ENCODE measurements at regions not wholly inside any gene's neighbourhood (a gene's known extent, or its start where the extent isn't known, plus 50 kb on each side); places are given as distances from the start of the nearest gene placed in this dataset.

DNA sequence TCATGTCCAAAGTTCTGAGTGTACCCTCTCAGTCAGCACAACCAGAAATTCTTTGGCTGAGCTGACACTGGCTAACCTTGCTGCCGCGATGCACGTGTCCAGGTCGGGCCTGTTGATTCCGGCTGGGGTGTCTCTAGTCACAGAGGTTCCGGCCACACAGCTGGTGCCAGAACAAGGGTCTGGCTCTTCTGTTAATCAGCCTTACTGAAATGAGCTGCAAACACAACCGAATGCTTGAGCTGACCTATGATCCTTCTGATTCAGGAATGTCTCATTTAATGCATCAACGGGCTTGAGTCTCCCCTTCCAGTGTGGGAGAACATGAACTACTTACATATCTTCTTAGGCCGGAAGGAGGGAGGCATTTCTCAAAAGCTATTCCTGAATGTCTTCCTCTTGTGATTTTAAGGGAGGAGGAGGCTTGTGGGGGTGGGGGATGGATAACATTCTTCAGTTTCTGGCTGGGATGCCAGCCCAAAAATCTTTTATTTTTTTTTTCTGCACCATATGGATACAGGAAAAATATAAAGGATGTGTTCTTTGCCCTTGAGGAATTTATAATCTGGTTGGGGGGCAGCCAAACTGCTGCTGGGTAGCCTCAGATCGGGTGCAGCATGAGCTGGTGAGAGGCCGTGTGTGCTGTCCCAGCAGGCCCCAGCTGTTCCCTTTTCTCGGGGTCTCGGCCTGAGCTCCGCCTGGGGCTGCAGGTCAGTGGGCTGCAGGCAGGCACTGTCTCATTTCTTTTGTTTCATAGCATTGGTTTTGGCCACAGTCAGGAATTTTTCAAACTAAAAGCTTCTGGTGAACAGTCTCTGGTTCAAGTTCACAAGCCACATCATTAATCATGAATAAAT lies 319.1 kb upstream of the TBL1XR1 start:
- DNase-seq = peak; percentile 70

DNA sequence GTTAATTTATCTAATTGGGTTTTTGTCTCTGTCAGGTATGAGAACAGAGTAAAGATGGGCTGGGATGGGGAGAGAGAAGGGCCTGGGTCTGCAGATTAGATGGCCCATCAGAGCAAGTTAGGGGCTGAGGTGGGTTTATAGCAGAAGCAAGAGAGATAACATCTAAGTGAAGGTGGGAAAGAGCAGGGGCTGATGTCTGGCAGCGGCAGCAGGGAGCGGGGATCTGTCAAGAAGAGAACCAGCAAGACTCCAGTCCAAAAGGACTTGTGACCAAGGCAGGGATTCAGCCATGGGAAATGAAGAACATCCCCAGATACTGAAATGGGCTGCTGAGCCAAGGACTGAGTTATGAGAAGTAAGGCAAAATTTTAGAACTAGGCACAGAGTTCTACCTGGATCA lies 320.6 kb upstream of the TBL1XR1 start:
- no peak for DNase-seq

DNA sequence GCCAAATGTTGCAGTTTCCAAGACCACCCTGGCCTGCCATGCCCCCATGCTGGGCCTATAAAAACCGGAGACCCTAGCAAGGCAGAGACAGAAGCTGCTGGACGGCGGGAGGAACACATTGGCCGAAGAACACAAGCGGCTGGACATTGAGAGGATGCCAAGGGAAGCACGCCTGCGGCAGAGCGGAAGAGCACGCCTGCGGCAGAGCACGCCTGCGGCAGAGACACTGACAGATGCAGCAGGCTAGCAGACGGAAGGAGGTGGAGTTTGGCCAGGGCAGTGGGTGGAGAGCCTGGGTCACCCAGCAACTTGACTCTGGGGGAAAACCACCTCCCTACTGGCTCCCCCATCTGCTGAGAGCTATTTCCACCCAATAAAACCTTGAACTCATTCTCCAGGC lies 322.3 kb upstream of the TBL1XR1 start:
- DNase-seq = no peak

- no peak for DNase-seq
Measured at GRCh38 chr3:177521305-177521704, 324.0 kb upstream of the TBL1XR1 start.

DNA sequence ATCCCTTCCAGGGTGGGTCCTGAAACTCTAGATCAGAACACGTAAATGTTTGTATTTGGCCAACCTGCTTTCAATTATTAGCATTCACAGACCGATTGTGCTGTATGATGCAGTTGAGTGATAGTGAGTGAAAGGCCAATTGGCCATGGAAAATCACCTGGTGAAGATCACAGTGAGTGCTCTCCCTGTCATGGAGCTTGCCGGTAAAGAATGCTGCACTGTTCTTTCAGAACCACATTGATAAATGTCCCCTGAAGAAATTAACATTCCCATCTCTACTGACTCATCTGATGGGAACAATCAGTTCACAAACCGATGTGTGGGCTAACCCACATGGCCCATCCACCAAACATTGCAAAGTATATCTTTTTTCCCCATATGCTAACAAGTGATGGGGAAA lies 324.8 kb upstream of the TBL1XR1 start:
- DNase-seq = no peak

DNA sequence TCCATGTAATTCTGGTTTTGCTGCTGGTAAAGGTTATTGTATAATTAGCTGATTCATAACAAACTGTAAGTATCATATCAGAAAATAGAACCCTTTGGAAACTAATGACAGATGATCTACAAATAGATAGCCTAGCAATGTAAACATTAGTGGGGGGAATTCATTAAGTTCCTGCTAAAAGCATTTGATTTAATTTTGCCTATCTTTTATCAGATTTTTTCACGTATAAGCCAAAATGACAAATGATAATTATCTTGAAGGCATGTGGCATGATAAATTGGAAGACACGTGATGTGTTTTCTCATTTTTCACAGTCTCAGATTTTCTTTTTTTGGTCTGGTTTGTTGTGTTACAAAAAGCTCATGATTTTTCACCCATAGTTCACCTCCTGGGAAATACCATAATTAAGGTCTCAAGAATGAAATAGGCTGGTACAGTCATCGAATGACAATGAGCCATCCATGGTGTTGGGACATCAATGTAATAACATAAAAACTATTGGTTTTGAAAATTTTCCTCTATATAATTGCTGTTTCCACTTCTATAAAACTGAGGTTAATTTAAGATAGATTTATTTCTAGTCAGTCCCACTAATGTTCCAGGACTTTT lies 325.9 kb upstream of the TBL1XR1 start:
- no peak for DNase-seq

DNA sequence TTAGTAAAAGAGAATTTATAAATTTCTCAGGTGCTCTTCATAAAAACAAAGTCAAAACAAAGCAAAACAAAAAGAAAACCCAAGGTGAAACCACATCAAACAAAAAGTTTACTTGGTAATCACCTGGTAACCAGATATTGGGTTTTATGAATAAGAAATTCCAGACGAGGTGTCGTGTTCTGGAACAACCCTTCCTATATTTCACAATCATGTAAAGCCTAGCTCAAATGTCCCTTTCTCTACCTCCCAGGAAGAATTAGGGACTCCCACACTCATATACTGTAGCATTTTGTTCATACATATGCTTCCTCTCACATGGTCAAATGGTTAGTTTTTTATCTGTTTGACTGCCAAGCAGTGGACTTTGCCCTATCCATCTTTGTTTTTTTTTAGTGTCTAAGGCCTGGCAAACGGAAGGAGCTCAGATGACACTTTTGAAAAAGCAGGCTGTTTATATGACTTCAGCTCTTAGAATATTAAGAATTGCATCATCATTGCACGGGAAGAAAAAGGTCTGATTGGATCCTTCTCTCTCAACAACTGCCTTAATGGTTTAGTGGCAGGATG lies 326.7 kb upstream of the TBL1XR1 start:
- peak; percentile 57 for DNase-seq

DNA sequence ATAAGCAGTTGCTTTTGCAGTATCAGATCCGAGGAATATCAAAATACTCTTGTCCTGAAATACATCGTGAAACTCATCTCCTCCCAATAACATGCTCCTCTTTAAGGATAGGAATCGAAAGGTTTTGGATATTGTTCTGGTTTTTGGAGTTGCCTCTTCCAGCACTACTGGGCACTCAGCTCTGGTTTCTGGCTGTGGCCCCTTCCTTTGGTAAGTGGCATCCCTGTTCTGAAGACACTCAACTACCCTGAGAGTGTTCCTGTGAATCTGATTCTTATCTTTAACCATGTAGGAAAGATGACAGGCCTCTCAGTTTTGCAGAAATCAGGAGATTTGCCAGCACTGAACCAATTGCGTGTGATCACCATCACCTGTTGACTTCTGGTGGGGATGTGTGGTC lies 327.5 kb upstream of the TBL1XR1 start:
- no peak for DNase-seq

GRCh38 chr3:177525414-177525813 lies 328.1 kb upstream of the TBL1XR1 start:
- no peak for DNase-seq

DNA sequence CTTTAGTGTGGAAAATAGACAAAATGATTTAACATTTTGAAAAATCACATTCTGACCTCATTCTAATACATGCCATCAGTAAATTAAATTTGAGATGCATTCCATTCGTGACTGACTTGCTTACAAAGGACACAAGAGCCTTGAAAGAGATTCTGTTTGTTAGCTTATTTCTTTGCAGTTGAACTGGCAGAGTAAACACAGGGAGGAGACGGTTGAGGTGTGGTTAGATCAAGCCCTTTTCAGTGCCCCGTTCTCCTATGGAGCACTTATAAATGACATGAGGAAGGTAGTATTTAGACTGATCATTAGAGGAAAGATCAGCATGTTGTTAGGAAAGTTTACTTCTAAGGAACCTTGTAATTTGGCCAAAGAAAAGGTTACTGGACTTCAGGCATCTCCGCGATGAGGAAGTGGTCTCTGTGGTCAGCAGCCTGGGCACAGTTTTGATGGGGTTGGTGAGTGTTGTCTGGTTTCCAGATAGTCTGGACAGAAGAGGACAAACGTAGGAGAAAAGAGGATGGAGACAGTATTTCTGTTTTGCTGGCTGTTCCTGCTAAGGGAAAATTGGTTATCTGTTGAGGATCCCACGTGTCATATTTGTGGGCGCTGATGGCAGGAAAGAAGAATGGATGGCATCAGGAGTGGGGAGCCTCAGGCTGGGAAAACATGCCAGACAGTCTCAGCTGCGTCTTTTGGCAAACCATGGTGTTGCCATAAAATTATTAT lies 328.9 kb upstream of the TBL1XR1 start:
- no peak for DNase-seq

GRCh38 chr3:177527182-177527581 lies 329.9 kb upstream of the TBL1XR1 start:
- no peak for DNase-seq

- no peak for DNase-seq
Measured at GRCh38 chr3:177528306-177529070, 331.2 kb upstream of the TBL1XR1 start.

- DNase-seq = no peak
Measured at GRCh38 chr3:177529071-177529550, 331.8 kb upstream of the TBL1XR1 start.

DNA sequence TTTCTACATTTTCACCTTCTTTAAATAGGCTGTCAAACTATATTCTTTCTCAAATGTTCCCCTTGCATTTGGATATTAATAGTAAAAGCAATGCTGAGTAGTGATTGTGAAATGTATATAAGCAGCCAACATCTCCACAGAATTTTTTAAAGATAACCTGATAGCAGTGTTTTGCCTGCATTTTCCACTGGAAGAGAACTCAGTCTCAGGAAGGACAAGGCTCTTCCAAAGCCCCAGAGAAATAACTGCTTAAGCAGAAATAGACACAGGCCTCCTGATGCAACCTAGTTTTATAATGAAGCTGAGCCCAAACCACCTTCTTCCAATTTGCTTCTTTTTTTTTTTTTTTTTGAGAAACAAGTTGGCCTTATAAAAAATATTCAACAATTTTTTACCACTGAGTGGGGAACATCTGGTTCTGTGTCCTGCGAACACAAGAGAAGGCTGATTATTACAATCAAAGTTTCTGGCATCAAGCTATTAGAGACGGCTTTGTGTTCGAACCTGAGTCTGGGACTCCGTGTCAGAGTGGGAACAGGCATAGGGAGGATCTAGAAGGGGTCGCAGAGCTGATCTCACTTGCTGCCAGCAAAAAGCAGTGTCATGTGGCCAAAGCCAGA lies 332.5 kb upstream of the TBL1XR1 start:
- no peak for DNase-seq

GRCh38 chr3:177530908-177531307 lies 333.6 kb upstream of the TBL1XR1 start:
- DNase-seq = no peak

GRCh38 chr3:177536873-177537272 lies 339.6 kb upstream of the TBL1XR1 start:
- no peak for DNase-seq

DNA sequence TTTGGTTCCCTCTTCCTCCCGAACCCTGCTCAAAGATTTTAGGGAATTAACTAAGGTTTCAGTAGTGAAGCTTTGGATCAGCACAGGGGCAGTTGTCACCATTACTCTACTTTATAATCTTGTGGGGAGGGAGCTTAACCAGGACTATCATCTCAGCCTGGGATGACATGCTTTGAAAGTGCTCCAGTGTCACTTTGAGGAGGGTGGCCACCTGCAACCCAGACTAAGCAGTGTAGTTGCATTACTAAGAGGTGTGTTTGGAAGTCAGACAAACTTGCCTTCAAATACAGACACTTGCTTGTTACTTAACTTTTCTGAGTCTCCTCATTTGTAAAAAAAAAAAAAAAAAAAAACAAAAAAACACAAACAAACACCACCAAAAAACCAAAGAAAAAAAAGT lies 340.3 kb upstream of the TBL1XR1 start:
- no peak for DNase-seq

DNA sequence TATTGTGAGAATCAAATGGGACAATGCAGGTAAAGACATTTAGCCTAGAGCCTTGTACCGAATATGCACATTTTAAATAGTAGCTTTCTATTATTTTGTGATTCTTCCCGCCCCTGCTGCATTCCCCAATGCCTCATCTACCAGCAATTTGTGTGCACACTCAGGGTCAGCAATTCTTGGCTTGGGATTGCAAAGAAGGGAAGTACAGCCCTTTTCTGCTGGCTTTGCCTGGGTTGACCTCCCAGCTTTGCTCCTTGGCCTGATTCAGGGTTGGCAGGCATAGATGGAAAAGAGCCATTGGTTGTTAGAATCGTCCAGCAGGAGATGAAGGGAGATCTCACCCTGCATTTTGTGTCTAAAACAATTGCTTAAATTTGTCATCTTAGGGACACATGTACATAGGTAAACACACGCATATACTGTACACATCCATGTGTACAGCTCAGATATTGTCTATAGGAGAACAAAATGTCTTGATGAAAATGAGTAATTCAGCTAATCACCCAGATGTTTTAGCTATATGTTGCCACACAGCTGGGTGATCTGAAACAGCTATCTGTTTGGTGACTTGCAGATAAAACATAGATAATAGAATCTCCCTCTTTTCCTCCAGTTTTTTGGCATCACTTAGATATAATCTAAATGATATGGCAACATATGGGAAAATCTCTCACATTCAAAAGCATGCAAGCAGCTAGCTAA lies 340.9 kb upstream of the TBL1XR1 start:
- DNase-seq = no peak

DNA sequence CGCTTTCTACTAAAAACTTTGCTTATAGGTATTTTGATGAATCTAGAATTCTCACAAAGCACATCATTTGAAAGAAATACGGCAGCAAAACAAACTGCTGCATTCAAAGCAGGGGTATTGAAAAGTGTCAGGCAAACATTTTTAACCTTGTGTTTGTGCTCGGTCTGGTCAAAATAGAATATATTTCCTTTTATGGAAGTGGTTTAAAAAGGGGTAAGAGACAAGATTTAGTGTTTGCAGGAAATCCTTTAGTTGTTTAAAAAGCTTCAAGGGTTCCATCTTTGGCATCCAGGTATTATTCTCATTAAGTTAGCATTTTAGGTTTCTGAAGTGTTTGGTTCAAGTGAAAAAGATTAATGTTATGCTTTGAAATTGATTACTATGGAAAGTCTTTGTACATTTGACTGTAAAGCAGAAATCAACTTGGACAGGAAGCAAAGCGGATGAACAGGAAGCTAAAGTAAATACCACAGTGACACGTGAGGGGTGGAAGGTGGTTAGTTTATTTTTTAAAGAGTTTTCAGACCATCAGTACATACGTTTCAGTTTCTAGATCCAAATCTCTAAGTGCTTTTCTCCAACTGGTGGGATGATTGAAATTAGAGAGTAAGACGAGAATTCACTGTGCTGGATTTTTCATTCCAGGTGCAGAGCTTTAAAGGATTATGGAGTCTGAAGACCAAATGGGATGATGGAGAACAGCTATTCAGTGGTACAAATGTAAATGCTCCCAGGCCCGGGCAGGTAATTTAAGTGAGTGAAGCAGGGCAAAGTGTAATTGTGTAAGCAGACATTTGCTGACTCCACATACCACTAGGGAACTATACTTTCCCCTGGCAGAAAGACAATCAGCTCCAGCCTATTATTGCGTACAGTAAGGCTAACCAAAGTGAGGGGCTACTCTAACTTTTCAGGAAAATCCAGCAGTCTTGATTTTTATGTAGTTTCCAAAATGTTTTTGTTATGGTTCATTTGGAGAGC lies 341.8 kb upstream of the TBL1XR1 start:
- no peak for DNase-seq

DNA sequence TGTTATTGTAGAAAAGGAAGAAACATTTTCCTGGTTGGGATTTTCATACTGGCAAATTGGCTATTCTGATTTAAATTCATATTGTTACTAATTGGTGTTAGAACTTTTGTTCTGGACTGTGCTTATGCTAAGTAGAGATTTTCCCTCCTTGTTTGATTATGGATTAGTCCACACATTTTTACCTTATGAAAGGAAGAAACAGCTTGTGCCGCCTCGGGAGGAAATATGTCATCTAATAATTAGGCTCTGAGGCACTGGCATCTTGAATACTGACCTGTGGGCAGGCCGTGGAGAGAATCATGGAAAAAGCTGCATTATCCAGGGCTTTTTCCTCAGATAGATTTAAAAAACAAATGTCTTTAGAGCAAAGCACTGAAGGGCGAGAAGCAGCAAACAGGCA lies 344.3 kb upstream of the TBL1XR1 start:
- no peak for DNase-seq
